CD4-positive, alpha-beta T cell treated with Interleukin-2 at 100 ng/mL for 4 hours (primary cell): ENCODE measurements at regions not wholly inside any gene's neighbourhood (a gene's known extent, or its start where the extent isn't known, plus 50 kb on each side); places are given as distances from the start of the nearest gene placed in this dataset.

Experiments
- DNase-seq: peaks from one replicate; pipeline ENCODE4 v3.0.0-alpha.2; 2020; ENCODE audit warnings: low spot score

DNA sequence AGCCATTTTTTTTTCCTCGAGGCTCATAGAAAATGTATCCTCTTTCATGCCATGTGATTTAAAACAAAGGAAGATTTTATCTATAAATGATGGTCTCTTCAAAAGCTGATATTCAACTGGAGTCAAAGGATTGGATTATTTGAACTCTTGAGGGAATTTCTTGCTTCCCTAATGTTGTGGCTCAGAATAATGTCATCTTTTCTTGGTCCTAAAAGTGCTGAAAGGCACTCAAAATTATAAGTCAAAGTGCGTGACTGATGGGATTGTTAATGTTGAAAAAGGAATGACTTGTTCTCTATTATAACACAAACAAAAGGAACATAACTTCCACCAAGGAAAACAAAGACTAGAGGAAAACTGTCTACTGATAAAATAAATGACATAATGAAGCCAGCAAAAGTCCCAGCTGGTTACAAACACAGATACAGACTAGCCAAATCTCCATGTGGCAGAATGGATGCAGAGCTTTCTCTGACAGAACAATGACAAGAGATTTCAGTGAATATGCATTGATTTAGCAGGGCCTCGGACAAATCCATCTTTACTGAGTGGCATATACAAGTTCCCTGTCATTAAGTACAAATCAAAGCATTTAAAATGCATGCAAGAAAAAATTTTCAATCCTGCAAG lies 552.6 kb downstream of the GBA3 start:
- DNase-seq, result no peak

DNA sequence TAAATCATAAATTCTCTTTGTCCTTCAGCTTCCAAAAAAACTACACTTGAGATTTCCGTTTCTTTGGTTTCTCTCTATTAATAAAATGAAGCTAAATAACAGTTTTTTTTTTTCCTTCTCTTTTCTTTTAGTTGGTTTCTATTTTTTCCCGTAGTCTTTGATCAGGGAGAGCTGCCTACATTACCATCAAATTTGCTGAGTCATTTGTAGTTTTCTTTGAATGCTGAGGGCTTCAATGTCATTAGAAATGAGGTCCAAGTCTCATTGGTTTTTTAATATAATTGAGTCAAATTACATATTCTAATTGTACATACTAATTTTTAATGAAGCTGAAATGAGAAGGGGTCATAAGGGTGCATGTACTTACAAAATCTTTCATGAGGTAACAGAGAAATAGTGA lies 550.2 kb downstream of the GBA3 start:
- no peak for DNase-seq

DNA sequence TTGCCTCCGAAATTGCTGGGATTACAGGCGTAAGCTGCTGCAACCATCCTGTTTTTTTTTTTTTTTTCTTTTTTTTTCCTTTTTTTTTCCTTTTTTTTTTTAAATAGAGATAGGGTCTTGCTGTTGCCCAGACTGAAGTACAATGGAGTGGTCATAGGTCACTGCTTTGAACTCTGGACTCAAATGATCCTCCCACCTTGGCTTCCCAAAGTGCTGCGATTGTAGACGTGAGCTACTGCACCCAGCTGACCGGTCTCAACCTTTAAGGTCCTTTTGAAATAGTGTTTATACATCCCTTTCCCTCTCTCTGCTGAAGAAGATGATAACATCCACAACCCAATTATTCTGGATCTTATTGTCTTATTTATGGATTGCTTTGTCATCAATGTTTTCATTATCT lies 548.7 kb downstream of the GBA3 start:
- no peak for DNase-seq

DNA sequence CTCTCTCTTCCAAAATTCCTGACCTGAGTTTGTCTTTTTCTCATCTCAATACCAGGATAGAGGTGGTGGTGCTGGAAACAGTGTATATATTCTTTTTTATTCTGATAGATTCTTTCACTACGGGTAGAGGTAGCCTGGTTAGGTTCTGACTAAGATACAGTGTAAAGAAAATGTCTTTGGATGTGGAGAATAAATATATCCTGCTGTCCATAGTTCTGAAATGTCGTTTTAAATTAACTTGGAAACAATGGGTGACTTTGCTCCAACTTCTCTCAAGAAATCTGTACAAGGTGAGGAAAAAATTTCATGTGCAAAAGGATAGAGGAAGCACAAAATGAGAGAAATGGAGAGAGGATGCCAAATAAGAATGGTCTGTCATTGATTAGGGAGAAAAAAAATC lies 546.1 kb downstream of the GBA3 start:
- no peak for DNase-seq

DNA sequence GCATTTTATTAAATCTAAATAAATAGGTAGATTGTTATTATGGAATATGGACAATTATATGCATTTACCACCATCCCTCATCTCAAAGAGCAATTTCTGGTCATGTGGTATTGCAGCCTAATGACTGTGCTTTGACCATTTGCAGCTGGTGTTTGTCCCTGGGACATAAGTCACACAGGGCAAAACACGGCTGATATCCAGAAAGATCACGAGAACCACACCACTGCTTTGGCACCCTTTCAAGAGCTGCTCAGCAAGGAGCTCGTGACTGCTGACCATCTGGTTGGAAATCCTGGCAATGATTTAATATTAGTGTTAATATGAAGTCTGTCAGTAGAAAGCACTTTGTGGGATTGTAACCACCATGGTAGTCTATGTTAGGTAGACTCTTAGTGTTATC lies 545.0 kb downstream of the GBA3 start:
- DNase-seq, result no peak

DNA sequence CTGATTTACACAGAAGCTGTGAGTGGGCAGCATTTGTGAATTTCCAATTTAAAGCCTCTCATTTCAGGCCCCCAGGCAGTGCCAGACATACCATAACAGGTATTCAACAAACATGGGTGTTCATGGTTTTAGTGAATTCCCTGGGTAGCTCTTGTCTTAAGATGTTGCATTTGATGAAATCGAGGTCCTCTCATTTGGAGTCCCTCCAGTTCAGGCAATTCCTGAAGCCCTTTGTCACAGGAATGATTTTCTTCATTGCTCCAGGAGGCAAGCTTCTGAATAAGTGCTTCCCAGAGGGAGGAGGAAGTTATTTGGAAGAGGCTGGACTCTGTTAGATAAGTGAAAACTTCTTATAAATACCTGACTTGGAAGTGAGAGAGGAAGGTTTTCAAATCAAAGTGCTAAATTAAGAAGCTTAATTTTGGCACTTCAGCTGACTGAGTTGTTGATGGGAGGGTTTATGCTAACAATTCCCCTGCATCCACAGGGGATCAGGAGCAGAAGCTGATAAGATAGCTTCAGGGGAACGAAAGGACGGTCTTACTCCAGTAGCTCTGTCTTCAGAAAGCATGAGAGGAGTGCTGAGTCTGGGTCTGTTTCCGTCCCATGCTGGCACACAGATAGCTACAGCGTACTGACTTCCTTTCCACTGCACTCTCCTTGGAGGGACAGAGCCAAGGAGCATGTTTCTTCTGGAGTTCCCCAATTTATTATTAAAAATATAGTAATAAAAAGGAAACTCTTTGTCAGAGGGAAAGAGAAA lies 543.1 kb downstream of the GBA3 start:
- no peak for DNase-seq

DNA sequence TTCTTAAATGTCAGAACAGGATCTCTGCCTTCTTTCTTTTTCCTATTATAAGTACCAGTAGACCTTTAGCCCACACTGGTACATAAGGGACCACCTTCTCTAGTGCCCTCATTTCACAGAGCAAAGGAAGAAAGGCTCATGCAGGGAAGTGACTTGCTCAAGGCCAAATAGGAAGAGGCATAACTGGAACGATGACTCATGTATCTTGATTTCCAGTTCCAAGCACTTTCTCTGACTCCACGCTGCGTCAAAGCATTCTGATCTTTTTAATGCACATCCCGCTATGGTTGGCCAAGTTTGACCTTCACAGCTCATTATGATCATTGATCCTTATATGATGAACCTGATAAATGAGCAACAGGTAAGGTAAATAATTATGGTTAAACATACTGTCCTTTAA lies 542.0 kb downstream of the GBA3 start:
- no peak for DNase-seq

DNA sequence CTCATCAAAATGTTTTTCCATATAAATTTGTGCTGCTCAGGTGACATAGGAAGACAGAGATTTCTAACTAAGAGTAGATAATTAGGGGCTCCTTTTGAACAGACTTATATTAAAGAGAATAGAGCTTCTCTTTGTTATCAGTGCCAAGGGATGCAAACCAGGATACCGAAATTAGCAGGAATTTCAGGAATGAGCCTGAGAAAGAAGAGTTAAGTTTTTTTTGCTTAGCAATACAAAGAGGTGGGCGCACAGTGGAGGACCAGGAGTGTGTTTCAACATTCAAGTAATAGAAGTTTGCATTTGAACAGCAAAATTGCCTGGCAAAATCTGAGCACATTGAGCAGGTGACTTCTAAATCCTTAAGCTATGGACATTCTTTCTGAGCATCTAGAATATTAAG lies 541.3 kb downstream of the GBA3 start:
- DNase-seq, result no peak

DNA sequence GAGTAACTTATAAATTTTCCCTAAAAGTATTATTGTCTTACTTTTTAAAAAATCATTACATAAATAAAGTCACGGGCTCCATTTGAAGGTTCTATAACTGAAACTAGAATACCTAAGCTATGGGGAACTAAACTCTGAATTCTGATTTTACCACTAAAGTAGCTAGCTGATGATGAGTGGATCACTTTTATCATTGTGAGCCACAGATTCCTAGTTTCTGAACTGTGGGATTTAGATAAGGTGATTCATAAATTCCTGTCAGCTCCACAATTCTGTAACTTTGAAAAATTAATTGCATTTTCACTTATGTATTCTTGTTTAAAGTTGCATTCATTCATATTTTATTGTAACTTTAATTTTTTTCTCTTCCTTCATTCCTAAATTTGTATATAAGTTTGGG lies 540.9 kb downstream of the GBA3 start:
- no peak for DNase-seq

DNA sequence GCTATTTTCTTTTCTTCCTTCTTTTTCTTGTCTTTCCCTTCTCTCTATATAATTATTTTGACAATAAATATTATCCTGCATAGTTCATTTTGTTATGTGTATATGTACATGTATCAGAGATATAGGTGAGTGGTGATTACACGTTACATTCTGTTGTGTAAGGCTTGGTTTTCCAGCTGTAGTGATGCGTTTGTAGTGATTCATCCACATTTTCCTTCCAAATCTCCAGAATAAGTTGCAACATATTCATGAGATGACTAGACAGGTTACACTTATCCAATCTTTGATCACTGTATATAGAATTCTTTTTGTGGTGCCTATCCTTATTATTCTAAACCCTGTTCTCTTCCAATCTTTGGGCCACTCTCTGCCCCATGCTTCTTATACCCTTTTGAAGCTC lies 540.2 kb downstream of the GBA3 start:
- no peak for DNase-seq

DNA sequence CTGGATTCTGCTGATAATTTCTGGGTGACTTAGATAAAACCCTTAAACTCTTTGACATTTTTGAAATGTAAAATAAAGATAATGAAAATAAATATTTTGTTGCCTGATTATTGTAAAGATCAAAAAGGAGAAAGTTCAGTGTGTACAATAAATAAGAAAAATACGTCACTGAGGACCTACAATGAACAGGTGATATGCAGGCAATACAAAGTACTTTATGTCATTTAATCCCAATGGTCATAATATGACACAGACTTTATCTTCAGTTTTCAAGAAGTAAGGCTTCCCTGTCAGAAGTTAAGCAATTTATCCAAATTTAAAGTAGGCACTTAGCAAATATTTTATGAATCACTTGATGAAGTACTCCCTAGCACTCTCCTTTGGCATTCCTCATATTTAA lies 532.8 kb downstream of the GBA3 start:
- DNase-seq, result no peak

DNA sequence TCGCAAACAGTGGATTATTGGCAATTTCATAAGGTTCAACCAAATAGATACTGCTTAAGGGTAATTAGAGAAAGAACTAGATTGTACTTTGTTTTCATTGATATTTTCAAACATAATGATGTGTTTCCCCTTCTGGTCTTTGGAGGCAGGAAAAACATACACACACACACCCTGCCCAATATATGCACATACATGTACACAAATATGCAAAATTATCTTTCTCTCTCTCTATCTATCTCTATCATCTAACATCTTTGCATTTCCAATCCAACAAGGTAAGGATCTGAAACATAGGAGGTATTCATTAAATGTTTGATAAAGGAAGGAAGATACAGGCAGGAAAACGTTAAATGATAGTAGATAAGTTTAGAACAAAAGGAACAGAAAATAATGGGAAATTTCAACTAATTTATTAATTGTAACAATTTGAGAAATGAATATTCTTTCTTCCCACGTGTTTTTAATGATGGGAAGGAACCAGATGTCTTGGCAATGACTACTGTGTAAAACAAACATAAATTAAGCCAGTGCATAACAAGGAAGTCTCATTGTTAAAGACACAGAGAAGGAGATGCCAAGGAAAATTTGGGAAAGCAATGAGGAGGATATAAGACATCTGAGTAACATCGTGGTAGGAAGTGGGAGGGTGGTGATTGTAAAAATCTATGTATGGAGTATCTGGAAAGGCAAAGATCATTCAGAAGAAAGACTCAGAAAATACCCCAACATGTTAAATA lies 532.1 kb downstream of the GBA3 start:
- DNase-seq, result no peak

DNA sequence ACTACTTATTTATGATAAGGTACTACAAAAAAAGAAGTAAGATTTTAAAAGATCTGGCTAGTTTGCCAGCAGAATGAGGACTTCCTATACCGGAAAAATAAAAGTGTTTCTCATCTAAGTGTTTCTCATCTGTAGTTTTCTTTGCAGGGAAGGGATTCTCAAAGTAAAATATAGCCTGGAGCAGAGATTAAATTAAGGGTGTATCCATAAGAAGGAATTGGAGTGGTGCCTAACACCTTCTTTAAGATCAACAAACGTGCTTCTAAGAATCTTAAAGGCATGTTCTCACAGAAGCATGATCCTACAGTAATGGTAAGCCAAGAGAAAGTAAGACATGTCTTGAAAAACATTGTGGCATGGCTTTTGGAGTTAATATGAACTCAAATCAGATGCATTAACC lies 528.2 kb downstream of the GBA3 start:
- no peak for DNase-seq

DNA sequence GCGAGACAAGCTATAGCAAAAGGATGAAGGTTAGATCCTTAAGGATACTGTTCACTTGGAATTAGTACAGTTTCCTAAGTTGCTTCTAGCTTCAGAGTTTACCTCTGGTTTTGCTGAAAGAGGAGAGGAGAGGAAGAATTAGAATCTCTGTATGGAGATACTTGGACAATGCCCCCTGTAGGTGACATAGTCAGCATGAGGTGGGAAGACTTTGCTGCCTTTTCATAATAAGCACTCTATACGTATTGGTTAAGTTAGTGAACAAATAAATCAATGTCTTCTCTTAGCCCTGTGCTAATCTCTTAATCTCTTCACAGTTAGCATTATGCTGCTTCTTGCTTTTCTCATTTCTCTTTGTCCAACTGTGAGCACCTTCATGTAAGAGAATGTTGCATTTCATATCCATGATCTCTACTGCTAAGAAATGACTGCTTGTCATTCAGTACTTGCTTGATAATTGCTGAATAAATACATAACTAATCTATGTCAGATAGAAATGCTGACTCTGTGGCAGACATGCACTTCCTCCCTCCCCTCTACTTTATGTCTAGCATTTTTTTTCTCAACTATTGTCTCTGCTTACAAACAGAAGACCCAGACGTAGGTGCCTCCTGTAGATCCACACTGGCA lies 527.2 kb downstream of the GBA3 start:
- no peak for DNase-seq

DNA sequence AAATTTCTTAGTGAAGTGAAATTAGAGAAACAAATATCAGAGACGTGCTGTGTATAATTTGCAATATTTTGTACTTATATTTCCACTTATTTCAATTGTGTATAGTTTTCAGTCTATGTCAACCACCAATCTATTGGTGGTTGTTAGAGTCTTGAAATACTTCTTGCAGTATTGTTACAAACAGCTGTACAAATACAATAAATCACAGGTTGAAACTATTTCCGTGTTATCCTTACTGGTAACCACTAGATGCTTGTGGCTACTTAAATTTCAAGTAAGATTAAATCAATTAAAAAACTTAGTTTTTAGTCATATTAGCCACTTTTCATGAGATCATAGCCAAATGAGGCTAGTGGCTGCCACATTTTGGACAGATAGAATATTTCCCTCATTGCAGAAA lies 520.5 kb downstream of the GBA3 start:
- DNase-seq, result no peak

DNA sequence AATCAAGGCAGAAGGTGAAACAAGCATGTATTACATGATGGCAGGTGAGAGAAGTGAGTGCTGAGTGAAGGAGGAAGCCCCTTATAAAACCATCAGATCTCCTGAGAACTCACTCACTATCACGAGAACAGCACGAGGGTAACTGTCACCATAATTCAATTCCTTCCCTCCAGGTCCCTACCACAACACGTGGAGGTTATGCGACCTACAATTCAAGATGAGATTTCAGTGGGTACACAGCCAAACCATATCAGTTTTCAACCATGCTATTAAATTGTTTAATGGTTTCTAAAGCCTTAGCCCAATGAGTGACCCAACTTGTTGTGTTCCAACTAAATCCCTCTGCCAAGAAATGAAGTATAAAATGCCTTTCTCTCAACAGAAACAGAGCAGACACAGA lies 519.8 kb downstream of the GBA3 start:
- no peak for DNase-seq

DNA sequence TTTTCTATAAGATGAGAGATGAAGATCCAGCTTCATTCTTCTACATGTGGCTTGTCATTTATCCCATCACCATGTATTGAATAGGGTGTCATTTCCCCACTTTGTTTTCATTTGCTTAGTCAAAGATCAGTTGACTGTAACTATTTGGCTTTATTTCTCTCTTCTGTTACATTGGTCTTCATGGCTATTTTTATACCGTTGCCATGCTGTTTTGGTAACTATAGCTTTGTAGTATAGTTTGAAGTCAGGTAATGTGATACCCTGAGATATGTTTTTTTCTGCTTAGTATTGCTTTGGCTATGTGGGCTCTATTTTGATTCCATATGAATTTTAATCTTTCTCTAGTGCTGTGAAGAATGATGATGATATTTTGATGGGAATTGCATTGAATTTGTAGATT lies 514.3 kb downstream of the GBA3 start:
- no peak for DNase-seq

DNA sequence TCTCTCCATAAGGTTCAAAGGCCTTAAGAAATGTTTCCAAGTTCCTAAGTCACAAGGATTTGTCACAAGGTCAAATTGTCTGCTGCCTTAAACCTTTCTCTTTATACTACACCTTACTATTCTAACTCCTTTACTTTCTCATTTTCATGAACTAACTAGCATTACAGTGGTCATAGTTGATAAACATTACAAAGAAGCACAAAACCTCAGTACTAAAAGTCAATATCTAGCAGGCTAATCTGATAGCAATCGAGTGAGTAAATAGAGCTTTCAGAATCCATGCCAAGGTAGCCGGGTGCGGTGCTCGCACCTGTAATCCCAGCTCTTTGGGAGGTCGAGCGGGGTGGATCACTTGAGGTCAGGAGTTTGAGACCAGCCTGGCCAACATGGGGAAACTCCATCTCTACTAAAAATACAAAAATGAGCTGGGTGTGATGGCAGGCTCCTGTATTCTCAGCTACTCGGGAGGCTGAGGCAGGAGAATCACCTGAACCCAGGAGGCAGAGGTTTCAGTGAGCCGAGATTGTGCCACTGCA lies 510.0 kb downstream of the GBA3 start:
- DNase-seq, result no peak

DNA sequence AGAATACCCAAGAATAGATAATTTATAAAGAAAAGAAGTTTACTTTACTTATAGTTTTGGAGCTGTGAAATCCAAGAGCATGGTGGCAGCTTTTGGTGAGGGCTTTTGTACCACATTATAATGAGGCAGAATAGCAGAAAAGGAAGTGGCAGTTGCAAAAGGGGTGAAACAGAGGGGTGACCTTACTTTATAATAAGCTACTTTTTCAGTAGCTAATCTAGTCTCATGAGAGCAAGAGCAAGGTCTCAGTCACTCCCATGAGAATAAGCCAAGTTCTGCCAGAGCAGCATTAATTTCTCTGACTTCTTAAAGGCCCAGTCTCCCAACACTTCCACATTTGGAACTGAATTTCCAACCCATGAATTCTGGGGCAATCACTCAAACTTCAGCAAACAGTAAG lies 502.0 kb downstream of the GBA3 start:
- DNase-seq, result no peak

DNA sequence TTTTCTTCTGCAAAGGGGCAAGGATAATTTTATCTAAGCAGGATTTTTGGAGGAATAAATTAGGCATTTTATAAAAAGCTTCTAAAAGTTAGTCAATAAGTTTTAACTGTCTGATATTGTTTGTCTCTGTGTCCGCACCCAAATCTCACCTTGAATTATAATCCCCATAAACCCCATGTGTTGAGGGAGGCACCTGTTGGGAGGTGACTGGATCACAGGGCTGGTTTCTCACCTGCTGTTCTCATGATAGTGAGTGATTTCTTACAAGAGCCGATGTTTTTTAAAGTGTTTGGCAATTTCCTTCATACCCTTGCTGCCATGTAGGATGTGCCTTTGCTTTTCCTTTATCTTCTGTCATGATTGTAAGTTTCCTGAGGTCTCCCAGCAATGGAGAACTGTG lies 481.4 kb downstream of the GBA3 start:
- no peak for DNase-seq

DNA sequence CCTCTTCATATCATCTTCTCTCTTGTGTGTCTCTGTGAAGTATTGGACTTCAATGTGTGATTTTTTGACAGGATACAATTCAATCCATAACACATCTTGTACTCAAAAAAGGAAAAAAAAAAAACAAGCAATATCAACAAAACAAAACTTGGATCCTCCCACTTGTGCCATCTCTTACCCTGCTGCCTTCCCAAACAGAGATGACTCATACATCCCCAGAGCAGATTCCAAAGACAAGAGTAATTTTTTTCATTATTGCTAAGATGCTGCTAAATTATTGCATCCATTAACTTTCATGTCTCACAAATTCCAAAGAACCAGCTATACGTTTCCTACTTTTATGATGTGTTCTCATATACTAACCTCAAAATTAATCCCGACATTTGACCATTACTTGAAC lies 479.2 kb downstream of the GBA3 start:
- DNase-seq, result no peak

DNA sequence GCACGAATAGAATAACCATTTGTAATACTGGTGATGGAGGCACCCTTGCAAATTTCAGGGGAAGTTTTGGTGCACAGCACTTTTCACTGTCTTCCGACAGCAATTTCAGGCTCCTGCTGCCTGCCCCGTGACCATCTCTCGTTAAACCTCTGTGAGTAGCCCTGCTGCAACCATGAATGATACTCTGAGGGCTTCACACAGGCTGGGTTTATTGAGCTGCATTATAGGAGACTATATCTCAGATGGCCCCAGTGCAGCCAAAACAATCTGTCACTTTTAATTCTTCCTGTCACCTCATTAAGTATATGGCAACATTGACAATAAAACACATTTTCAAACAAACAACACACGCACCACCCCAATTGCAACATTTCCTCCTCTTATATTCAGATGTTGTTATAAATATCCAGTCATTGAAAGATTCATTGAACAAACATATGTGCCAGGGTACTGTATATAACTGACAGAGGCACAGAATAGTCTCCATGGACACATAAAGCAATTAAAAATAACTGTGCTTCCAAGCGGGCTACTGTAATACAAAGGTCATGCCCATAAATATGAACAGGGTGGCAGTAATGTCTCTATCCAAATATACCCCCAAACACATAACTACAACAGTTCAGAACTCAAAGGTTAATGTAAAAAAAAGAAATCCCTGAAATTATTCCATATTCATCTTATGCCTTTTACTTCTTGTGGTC lies 477.0 kb downstream of the GBA3 start:
- no peak for DNase-seq
